Heart right ventricle (tissue), 16 donors: ENCODE measurements at regions not wholly inside any gene's neighbourhood (a gene's known extent, or its start where the extent isn't known, plus 50 kb on each side); places are given as distances from the start of the nearest gene placed in this dataset.

Experiments
- ATAC-seq, 8 donors: fragments of 200-7000 bp; cut with Tn5 transposase; one replicate each; pipeline ENCODE4 v1.9.1; 2020; ENCODE audit warnings: mild to moderate bottlenecking in 8 of 8, moderate library complexity in 8 of 8, moderate number of reproducible peaks in 1 of 8
- DNase-seq, 2 donors: peaks; one replicate each; pipeline ENCODE4 v3.0.0-alpha.2; 2020
- H3K27ac ChIP-seq, 10 donors: fragments of 200-600 bp; sonication (generic) in 2 of 10; one replicate each; pipeline versions ENCODE4 v1.5.0 to v1.8.0; 2020 to 2022; ENCODE audit warnings: mild to moderate bottlenecking in 3 of 10
- H3K27me3 ChIP-seq, 7 donors: fragments of 200-600 bp; one replicate each; pipeline ENCODE4 v1.8.0; 2021 to 2022; ENCODE audit warnings: mild to moderate bottlenecking in 2 of 7
- H3K36me3 ChIP-seq, 9 donors: fragments of 200-600 bp; sonication (generic) in 1 of 9; one replicate each; pipeline versions ENCODE4 v1.5.0 to v1.8.0; 2020 to 2022; ENCODE audit warnings: mild to moderate bottlenecking in 2 of 9
- H3K4me1 ChIP-seq, 9 donors: fragments of 200-600 bp; sonication (generic) in 1 of 9; one replicate each; pipeline versions ENCODE4 v1.5.0 to v1.8.0; 2020 to 2022; ENCODE audit warnings: mild to moderate bottlenecking in 4 of 9
- H3K4me3 ChIP-seq, 10 donors: fragments of 200-600 bp; sonication (generic) in 2 of 10; one replicate each; pipeline versions ENCODE4 v1.5.0 to v1.8.0; 2020 to 2022; ENCODE audit warnings: mild to moderate bottlenecking in 7 of 10, moderate library complexity in 2 of 10
- H3K9me3 ChIP-seq, 11 donors: fragments of 200-600 bp in 10 of 11; sonication (generic) in 2 of 11; one replicate each; pipeline versions ENCODE4 v1.5.0 to v1.8.0; 2013 to 2022; ENCODE audit warnings: mild to moderate bottlenecking in 2 of 11, control low read depth in 1 of 11, moderate library complexity in 1 of 11
- WGBS, 2 donors: extraction: QIAGEN DNeasy Blood & Tissue Kit; methylation state at CpG; one replicate each; pipeline ENCODE4 v1.1.7; 2013; ENCODE audit warnings: inconsistent platforms in 1 of 2; 5-methylcytosine and 5-hydroxymethylcytosine counted together
- intact Hi-C, 10 donors: fragments of 100-400 bp; cut with DNase I; formaldehyde crosslinking; loops; one replicate each; pipeline versions ENCODE4 v1.11.1 to v1.14.2; 2022
- TF ChIP-seq, protein P1 (sequence below), 9 donors: fragments of 200-600 bp; sonication (generic) in 2 of 9; IDR thresholded peaks; one replicate each; pipeline versions ENCODE4 v1.5.0 to v1.8.0; 2021 to 2022; ENCODE audit warnings: antibody characterized with exemption in 9 of 9, mild to moderate bottlenecking in 5 of 9, moderate library complexity in 1 of 9
- donor health status: Arrhythmogenic right ventricular cardiomyopathy.
- donor health status: ischemic (EF 13 %, LVEDD 7.1; RV severe dilation, severe dysfunction).
- donor health status: healthy with polysubstance abuse.
- donor health status: DM: no; HTN: yes; CAD: no.
- donor health status: DM: no; HTN: no; CAD: no.
- donor health status: ischemic (EF 25% LVEDD 6.9; RV normal size, moderate dysfunction).
- donor health status: ischemic (EF 25% LVEDD 5.7; RV mildly dilated, moderate dysfunction).
- donor health status: healthy.
- donor health status: DM: yes; HTN: yes; CAD: no.
- donor health status: Ischemic cardiomyopathy.
- donor health status: ischemic (EF 35%, LVEDD 5.7; RV mildly dilated, moderate dysfunction).
- donor health status: nonischemic (EF 11% LVEDD 7.7; RV severe dilation, severe dysfunction).
- donor health status: DM: yes; HTN: yes; CAD: no.
- donor health status: PGD.
- donor health status: ischemic (EF 29% LVEDD 5.4; RV normal size, mild dysfunction).
- donor health status: nonischemic (EF 23%, LVEDD 6.1; RV moderate dilation, normal function).

DNA sequence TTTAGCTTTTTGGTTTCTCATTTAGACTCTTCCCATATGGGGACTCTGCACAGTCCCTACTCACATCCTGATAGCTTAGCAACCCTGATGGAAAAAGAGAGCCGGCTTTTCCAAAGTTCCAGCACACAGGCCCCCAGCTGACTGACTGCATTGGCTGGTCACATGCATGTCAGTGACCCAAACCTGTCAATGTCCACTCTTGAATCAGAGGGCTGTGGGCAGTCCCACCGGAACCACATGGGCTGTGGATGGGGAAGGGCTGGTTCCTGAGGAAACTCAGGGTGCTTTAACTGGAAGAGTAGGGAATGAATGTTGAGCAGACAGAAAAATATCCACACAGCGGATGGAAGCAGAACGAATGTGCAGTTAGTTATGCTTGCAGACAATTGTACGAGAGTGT, 136.6 kb downstream of the NSG2 start:
- H3K9me3 ChIP-seq: no peaks in the 10 kb centered on the region
- no peak overlapping the region for H3K27ac ChIP-seq
- no peaks in the 10 kb centered on the region for H3K4me1 ChIP-seq
- TF ChIP-seq, protein P1, sequence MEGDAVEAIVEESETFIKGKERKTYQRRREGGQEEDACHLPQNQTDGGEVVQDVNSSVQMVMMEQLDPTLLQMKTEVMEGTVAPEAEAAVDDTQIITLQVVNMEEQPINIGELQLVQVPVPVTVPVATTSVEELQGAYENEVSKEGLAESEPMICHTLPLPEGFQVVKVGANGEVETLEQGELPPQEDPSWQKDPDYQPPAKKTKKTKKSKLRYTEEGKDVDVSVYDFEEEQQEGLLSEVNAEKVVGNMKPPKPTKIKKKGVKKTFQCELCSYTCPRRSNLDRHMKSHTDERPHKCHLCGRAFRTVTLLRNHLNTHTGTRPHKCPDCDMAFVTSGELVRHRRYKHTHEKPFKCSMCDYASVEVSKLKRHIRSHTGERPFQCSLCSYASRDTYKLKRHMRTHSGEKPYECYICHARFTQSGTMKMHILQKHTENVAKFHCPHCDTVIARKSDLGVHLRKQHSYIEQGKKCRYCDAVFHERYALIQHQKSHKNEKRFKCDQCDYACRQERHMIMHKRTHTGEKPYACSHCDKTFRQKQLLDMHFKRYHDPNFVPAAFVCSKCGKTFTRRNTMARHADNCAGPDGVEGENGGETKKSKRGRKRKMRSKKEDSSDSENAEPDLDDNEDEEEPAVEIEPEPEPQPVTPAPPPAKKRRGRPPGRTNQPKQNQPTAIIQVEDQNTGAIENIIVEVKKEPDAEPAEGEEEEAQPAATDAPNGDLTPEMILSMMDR (IDR thresholded peaks at IDR 0.05): no peak
- 85 to 86% methylated on average over 5 of the region's 5 CpGs for WGBS, 2 donors
- peaks cover 0 to 27% (median 0%) of the 10 kb centered on the region in 7 donors for H3K27me3 ChIP-seq
- intact Hi-C loops: no loop called here
- no peaks in the 10 kb centered on the region for H3K36me3 ChIP-seq
- no peak for ATAC-seq
- H3K4me3 ChIP-seq: no peak overlapping the region
- no peak for DNase-seq

DNA sequence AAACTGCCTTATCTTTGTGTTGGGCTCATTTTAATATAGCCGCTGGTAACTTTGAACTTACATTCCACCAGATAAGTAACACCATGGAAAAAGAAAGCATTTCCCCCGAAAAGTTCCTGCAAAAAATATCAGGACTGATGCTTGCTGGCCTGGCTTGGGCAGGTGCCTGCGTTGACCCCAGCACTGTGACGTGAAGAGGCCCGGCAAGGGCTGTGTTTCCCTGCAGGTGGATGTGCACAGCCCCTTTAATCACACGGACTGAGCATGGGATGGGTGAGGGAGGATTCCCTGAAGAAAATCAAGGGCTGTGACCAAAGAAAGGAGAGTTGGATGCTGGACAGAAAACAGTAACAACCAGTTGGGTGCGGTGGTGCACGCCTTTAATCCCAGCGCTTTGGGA, 138.2 kb downstream of the NSG2 start:
- ATAC-seq (no peak), DNase-seq (no peak)
- H3K4me3 ChIP-seq: no peak overlapping the region
- H3K9me3 ChIP-seq: no peaks in the 10 kb centered on the region
- no peaks in the 10 kb centered on the region for H3K36me3 ChIP-seq
- H3K4me1 ChIP-seq: no peaks in the 10 kb centered on the region
- TF ChIP-seq, protein P1 (IDR thresholded peaks at IDR 0.05): no peak
- H3K27me3 ChIP-seq: peaks cover 0 to 21% (median 0%) of the 10 kb centered on the region in 7 donors
- 82 to 83% methylated on average over 9 of the region's 9 CpGs for WGBS, 2 donors
- H3K27ac ChIP-seq: no peak overlapping the region
- intact Hi-C loops: no loop called here

DNA sequence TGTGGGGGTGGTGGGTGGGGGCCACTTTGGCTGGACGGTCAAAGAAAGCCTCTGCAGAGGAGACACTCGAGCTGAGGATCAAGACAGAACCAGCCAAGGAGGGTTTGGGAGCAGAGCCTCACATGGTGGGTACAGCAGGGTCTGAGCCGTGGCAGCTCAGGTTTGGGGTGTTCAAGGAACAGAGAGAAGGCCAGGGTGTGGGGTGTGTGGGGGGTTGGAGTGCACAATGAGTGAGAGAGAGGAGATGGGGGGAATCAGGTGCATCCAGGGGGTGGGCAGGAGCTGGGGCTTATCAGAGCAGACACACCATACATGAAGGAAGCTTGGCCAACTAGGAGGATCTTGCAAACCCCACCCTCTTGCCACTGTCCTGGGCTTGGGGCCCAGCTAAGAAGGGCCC, 140.0 kb downstream of the NSG2 start:
- TF ChIP-seq, protein P1 (IDR thresholded peaks at IDR 0.05): no peak
- intact Hi-C loops: no loop called here
- H3K27ac ChIP-seq: no peak overlapping the region
- no peaks in the 10 kb centered on the region for H3K9me3 ChIP-seq
- ATAC-seq: no peak
- H3K27me3 ChIP-seq: peaks cover 0 to 24% (median 7%) of the 10 kb centered on the region in 7 donors
- no peak overlapping the region for H3K4me3 ChIP-seq
- no peaks in the 10 kb centered on the region for H3K4me1 ChIP-seq
- no peaks in the 10 kb centered on the region for H3K36me3 ChIP-seq
- WGBS, 2 donors: 86 to 87% methylated on average over 3 of the region's 3 CpGs
- no peak for DNase-seq

DNA sequence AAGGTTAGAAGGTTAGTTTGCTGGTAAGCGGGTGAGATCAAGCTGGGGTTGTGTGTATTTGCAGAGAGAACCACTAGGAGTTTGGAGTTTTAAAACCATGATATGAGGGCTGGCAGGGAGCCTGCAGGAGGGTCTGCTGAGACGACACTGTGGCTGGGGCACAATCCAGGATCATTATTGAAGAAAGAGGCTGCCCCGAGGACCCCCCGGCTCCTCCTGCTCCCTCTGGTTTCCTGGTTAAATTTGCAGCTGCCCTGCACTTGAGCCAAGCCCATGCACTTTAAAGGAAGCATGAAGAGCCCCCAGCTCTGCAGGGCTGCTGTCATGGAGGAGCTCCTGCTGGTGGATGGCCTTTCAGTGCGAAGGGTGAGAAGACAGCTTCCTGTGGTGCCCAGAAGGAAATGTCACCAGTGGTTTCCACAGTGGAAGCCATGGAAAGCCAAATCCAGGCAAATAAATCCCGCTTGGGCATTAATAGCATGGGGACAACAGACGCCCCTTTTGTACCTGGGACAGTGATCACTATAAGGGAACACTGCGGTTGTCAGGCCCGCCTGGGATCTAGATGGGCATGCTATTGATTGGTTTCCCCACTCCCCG, 140.7 kb downstream of the NSG2 start:
- Histone ChIP-seq H3K9me3 (no peaks in the 10 kb centered on the region), H3K4me3 (no peak overlapping the region), H3K36me3 (no peaks in the 10 kb centered on the region), H3K4me1 (no peaks in the 10 kb centered on the region), H3K27ac (no peak overlapping the region), H3K27me3 (peaks cover 0 to 22% (median 7%) of the 10 kb centered on the region in 7 donors)
- TF ChIP-seq, protein P1 (IDR thresholded peaks at IDR 0.05): no peak
- no peak for ATAC-seq
- intact Hi-C loops: no loop called here
- 75 to 80% methylated on average over 10 of the region's 10 CpGs for WGBS, 2 donors
- no peak for DNase-seq
